GM23338 (cell line): ENCODE measurements at regions not wholly inside any gene's neighbourhood (a gene's known extent, or its start where the extent isn't known, plus 50 kb on each side); places are given as distances from the start of the nearest gene placed in this dataset.

Experiments
- ATAC-seq: fragments of 200-7000 bp; cut with Tn5 transposase; 3 replicates; pipeline ENCODE4 v1.9.1; 2020
- DNase-seq: peaks from one replicate; pipeline ENCODE4 v3.0.0-alpha.2; 2015; ENCODE audit warnings: low spot score
- H2AFZ ChIP-seq: fragments of 200-600 bp; sonication (generic); 2 replicates; pipeline ENCODE4 v1.8.0; 2016; ENCODE audit warnings: antibody characterized with exemption, mild to moderate bottlenecking, moderate library complexity
- H3F3A ChIP-seq: fragments of 200-600 bp; sonication (generic); replicated peaks from 2 replicates; pipeline ENCODE4 v1.8.0; 2017; ENCODE audit warnings: antibody characterized with exemption, mixed run types, low read depth
- H3K27ac ChIP-seq: fragments of 200-600 bp; sonication (generic); 2 replicates; pipeline ENCODE4 v1.6.1; 2016; ENCODE audit warnings: low read depth
- H3K27me3 ChIP-seq: fragments of 200-600 bp; sonication (generic); 2 replicates; pipeline ENCODE4 v1.8.0; 2016; ENCODE audit warnings: mild to moderate bottlenecking, mixed run types, moderate library complexity; ENCODE audit not compliant: insufficient read depth
- H3K36me3 ChIP-seq: fragments of 200-600 bp; sonication (generic); 2 replicates; pipeline ENCODE4 v1.8.0; 2016; ENCODE audit warnings: mild to moderate bottlenecking; ENCODE audit not compliant: insufficient read depth
- H3K4me1 ChIP-seq: fragments of 200-600 bp; sonication (generic); 2 replicates; pipeline ENCODE4 v1.8.0; 2016; ENCODE audit warnings: mild to moderate bottlenecking, moderate library complexity; ENCODE audit not compliant: insufficient read depth
- H3K4me2 ChIP-seq: fragments of 200-600 bp; sonication (generic); 2 replicates; pipeline ENCODE4 v1.7.1; 2017; ENCODE audit warnings: mixed run types
- H3K4me3 ChIP-seq: fragments of 200-600 bp; sonication (generic); 2 replicates; pipeline ENCODE4 v1.6.1; 2016; ENCODE audit warnings: mixed run types
- H3K79me2 ChIP-seq: fragments of 200-600 bp; sonication (generic); replicated peaks from 2 replicates; pipeline ENCODE4 v1.8.0; 2017; ENCODE audit warnings: mild to moderate bottlenecking; ENCODE audit not compliant: insufficient read depth
- H3K9me2 ChIP-seq: fragments of 200-600 bp; sonication (generic); 2 replicates; pipeline ENCODE4 v1.8.0; 2017; ENCODE audit not compliant: insufficient read depth
- H4K20me1 ChIP-seq: fragments of 200-600 bp; sonication (generic); replicated peaks from 2 replicates; pipeline ENCODE4 v1.8.0; 2017; ENCODE audit warnings: mild to moderate bottlenecking; ENCODE audit not compliant: insufficient read depth
- H3K27ac Mint-ChIP-seq: 2 replicates; pipeline ENCODE4 v1.8.0; 2020; ENCODE audit warnings: inconsistent platforms, mild to moderate bottlenecking, moderate library complexity, mixed read lengths
- H3K27me3 Mint-ChIP-seq: 3 replicates; pipeline ENCODE4 v1.8.0; 2022; ENCODE audit warnings: low read depth, mild to moderate bottlenecking, moderate library complexity, mixed read lengths, inconsistent platforms; ENCODE audit not compliant: insufficient read depth, poor library complexity
- H3K36me3 Mint-ChIP-seq: 3 replicates; pipeline ENCODE4 v1.8.0; 2021; ENCODE audit warnings: low read depth, mild to moderate bottlenecking, inconsistent platforms, moderate library complexity, mixed read lengths
- H3K4me1 Mint-ChIP-seq: 3 replicates; pipeline ENCODE4 v1.8.0; 2020; ENCODE audit warnings: mild to moderate bottlenecking, inconsistent platforms, mixed read lengths
- H3K4me3 Mint-ChIP-seq: 3 replicates; pipeline ENCODE4 v1.8.0; 2021; ENCODE audit warnings: moderate library complexity, mild to moderate bottlenecking, inconsistent platforms, mixed read lengths
- H3K9me3 Mint-ChIP-seq: 3 replicates; pipeline ENCODE4 v1.8.0; 2020; ENCODE audit warnings: moderate library complexity, mild to moderate bottlenecking, inconsistent platforms, mixed read lengths
- CTCF ChIP-seq, 2 experiments: fragments of 200-600 bp in 1 of 2; sonication (generic) in 1 of 2; conservative IDR thresholded peaks; 2 replicates each; pipeline versions ENCODE4 v1.5.1 to v1.6.1; 2016 to 2017; ENCODE audit warnings: antibody characterized with exemption in 2 of 2, low read depth in 2 of 2, mild to moderate bottlenecking in 2 of 2, moderate library complexity in 1 of 2
- ETS1 ChIP-seq: IDR thresholded peaks from 2 replicates; pipeline ENCODE4 v1.6.1; 2016; ENCODE audit warnings: antibody characterized with exemption
- EZH2 ChIP-seq: fragments of 200-600 bp; sonication (generic); IDR thresholded peaks from one replicate; pipeline ENCODE4 v1.8.0; 2017; ENCODE audit warnings: antibody characterized with exemption, mild to moderate bottlenecking, low read depth; ENCODE audit not compliant: unreplicated experiment
- EZH2phosphoT487 ChIP-seq: fragments of 200-600 bp; sonication (generic); IDR thresholded peaks from one replicate; pipeline ENCODE4 v1.8.1; 2018; ENCODE audit warnings: antibody characterized with exemption; ENCODE audit not compliant: unreplicated experiment
- NANOG ChIP-seq: IDR thresholded peaks from 2 replicates; pipeline ENCODE4 v1.6.1; 2016; ENCODE audit warnings: antibody characterized with exemption, borderline replicate concordance
- ZNF331 ChIP-seq: fragments of 250-450 bp; sonication (Bioruptor Pico); IDR thresholded peaks from 2 replicates; pipeline ENCODE4 v1.5.0; 2020; ENCODE audit warnings: low read depth, mild to moderate bottlenecking, moderate library complexity
- ZNF462 ChIP-seq: fragments of 250-450 bp; sonication (Bioruptor Pico); IDR thresholded peaks from 2 replicates; pipeline ENCODE4 v1.5.0; 2020; ENCODE audit warnings: mild to moderate bottlenecking, moderate library complexity

DNA sequence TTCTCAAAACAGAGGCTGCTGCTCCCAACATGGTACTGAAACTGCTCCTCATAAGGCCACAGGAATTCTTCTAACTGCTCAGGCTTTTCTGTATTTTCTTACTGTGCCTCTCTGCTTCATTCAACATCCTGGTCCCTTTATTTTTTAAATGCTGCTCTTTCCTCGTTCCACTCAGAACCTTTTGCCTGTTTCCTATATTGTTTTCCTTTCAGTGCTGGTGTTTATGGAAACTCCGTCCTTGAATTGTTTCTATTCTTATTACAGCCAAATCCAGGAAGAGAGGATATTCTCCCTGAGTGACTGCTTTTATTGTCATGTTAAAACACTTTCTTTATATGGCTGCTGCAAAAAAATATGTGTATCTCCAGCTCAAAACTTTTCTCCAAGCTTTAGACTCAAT is 173.0 kb upstream of the E2F7 start (continued):
- TF ChIP-seq ZNF462 (CRISPR knock-in tag) = no peak
- no peak for TF ChIP-seq ETS1
- no peak for TF ChIP-seq EZH2phosphoT487
- TF ChIP-seq NANOG = no peak
- no peak for TF ChIP-seq ZNF331 (CRISPR knock-in tag)
- no peak for TF ChIP-seq CTCF (conservative IDR thresholded peaks at IDR 0.05; ENCODE audit: low read depth in 2 of 2)

GRCh38 chr12:77237896-77238295 is 172.5 kb upstream of the E2F7 start:
- H3K4me3 Mint-ChIP-seq = no peak overlapping the region

More at GRCh38 chr12:77237896-77238295, 172.5 kb upstream of the E2F7 start:
- peaks cover 9% of the 10 kb centered on the region for H3K9me2 ChIP-seq
- H3K36me3 ChIP-seq = no peaks in the 10 kb centered on the region
- no peaks in the 10 kb centered on the region for H3K27me3 ChIP-seq
- H3K27ac ChIP-seq = peak overlapping the region; percentile 85
- no peak for ATAC-seq
- no peaks in the 10 kb centered on the region for H3K36me3 Mint-ChIP-seq
- peak overlapping the region; percentile 16; the same call in 1 of the 2 replicates for H2AFZ ChIP-seq
- peaks cover 17% of the 10 kb centered on the region for H3K4me1 Mint-ChIP-seq
- no peaks in the 10 kb centered on the region for H4K20me1 ChIP-seq
- H3K4me1 ChIP-seq = peaks cover 26% of the 10 kb centered on the region
- H3K27ac Mint-ChIP-seq = peak overlapping the region; percentile 3; the same call in 1 of the 2 replicates
- no peaks in the 10 kb centered on the region for H3K27me3 Mint-ChIP-seq
- H3K4me3 ChIP-seq = no peak overlapping the region; the same call in 1 of the 2 replicates
- no peaks in the 10 kb centered on the region for H3K79me2 ChIP-seq
- no peak for DNase-seq
- no peak for TF ChIP-seq EZH2phosphoT487
- no peak for TF ChIP-seq EZH2
- no peaks in the 10 kb centered on the region for H3F3A ChIP-seq
- peak overlapping the region; percentile 60 for H3K4me2 ChIP-seq
- no peaks in the 10 kb centered on the region; the same call in 2 of the 3 replicates for H3K9me3 Mint-ChIP-seq
